ENCODE measurements at regions not wholly inside any gene's neighbourhood (a gene's known extent, or its start where the extent isn't known, plus 50 kb on each side); places are given as distances from the start of the nearest gene placed in this dataset.

DNA sequence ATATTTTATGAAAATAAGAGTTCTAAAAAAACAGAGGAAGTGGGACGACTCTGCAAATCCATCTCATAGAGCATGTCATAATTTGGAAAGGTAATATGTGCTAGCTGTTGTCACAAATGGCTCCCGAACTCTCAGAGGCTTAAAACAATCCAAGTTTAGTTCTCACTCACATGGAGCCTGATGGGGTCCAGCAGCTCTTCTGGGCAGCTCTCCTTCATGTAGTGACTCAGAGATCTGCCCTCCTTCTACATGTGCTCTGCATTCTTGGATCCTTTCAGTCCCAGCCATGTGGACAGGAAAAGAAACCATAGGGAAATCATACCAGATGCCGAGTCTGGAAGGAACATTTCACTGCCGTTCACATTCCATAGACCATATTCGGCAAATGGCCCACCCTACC lies 180.1 kb upstream of the APCDD1 start:
- ATAC-seq: no peak

DNA sequence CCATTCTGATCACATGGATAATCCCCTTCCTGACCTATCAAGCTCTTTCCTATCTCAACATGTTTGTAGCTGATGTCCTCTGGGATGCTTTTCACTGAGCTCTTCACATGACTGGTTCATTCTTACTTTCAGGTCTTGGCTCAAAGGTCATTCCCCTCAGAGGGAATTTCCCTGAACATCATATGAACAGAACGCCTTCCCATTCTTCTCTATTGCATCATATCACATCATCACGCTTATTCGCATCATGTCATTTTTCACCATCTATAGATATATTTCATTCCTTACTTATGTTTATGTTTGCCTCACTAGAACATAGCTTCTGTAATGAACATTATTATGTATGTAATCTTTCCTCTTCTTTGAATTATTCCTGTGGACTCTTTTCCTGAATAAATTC lies 178.9 kb upstream of the APCDD1 start:
- no peaks in the 10 kb centered on the region for H3K4me1 ChIP-seq
- H3K27ac ChIP-seq: no peak overlapping the region
- TF ChIP-seq, protein P1, sequence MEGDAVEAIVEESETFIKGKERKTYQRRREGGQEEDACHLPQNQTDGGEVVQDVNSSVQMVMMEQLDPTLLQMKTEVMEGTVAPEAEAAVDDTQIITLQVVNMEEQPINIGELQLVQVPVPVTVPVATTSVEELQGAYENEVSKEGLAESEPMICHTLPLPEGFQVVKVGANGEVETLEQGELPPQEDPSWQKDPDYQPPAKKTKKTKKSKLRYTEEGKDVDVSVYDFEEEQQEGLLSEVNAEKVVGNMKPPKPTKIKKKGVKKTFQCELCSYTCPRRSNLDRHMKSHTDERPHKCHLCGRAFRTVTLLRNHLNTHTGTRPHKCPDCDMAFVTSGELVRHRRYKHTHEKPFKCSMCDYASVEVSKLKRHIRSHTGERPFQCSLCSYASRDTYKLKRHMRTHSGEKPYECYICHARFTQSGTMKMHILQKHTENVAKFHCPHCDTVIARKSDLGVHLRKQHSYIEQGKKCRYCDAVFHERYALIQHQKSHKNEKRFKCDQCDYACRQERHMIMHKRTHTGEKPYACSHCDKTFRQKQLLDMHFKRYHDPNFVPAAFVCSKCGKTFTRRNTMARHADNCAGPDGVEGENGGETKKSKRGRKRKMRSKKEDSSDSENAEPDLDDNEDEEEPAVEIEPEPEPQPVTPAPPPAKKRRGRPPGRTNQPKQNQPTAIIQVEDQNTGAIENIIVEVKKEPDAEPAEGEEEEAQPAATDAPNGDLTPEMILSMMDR (IDR thresholded peaks at IDR 0.05): no peak
- no peaks in the 10 kb centered on the region for H3K36me3 ChIP-seq
- intact Hi-C loops (cut with DNase I): no loop called here
- DNase-seq (no peak), ATAC-seq (no peak)
- H3K27me3 ChIP-seq: no peaks in the 10 kb centered on the region
- no peak overlapping the region for H3K4me3 ChIP-seq
- H3K9me3 ChIP-seq: no peaks in the 10 kb centered on the region

More for the DNA sequence above, 180.1 kb upstream of the APCDD1 start:
- no peak overlapping the region for H3K27ac ChIP-seq
- H3K9me3 ChIP-seq: no peaks in the 10 kb centered on the region
- no peak overlapping the region for H3K4me3 ChIP-seq
- TF ChIP-seq, protein P1 (IDR thresholded peaks at IDR 0.05): no peak
- no peaks in the 10 kb centered on the region for H3K36me3 ChIP-seq
- peaks cover 0 to 8% of the 10 kb centered on the region in 2 donors for H3K4me1 ChIP-seq
- intact Hi-C loops (cut with DNase I): no loop called here
- H3K27me3 ChIP-seq: no peaks in the 10 kb centered on the region
- DNase-seq: no peak

- H3K36me3 ChIP-seq: no peaks in the 10 kb centered on the region
- ATAC-seq (no peak), DNase-seq (no peak)
- H3K4me1 ChIP-seq: no peaks in the 10 kb centered on the region
- intact Hi-C loops (cut with DNase I): no loop called here
- H3K27me3 ChIP-seq: no peaks in the 10 kb centered on the region
- TF ChIP-seq, protein P1 (IDR thresholded peaks at IDR 0.05): no peak
- no peak overlapping the region for H3K27ac ChIP-seq
- H3K4me3 ChIP-seq: no peak overlapping the region
- H3K9me3 ChIP-seq: no peaks in the 10 kb centered on the region
These were observed 176.2 kb upstream of the APCDD1 start for GRCh38 chr18:10278265-10278664.

- peaks cover 0 to 8% of the 10 kb centered on the region in 2 donors for H3K4me1 ChIP-seq
- no peaks in the 10 kb centered on the region for H3K36me3 ChIP-seq
- H3K27ac ChIP-seq: no peak overlapping the region
- ATAC-seq: no peak
- H3K4me3 ChIP-seq: no peak overlapping the region
- no peaks in the 10 kb centered on the region for H3K27me3 ChIP-seq
- TF ChIP-seq, protein P1 (IDR thresholded peaks at IDR 0.05): no peak
- DNase-seq: no peak
- intact Hi-C loops (cut with DNase I): no loop called here
- no peaks in the 10 kb centered on the region for H3K9me3 ChIP-seq
These were observed 175.0 kb upstream of the APCDD1 start for GRCh38 chr18:10279471-10279870.

DNA sequence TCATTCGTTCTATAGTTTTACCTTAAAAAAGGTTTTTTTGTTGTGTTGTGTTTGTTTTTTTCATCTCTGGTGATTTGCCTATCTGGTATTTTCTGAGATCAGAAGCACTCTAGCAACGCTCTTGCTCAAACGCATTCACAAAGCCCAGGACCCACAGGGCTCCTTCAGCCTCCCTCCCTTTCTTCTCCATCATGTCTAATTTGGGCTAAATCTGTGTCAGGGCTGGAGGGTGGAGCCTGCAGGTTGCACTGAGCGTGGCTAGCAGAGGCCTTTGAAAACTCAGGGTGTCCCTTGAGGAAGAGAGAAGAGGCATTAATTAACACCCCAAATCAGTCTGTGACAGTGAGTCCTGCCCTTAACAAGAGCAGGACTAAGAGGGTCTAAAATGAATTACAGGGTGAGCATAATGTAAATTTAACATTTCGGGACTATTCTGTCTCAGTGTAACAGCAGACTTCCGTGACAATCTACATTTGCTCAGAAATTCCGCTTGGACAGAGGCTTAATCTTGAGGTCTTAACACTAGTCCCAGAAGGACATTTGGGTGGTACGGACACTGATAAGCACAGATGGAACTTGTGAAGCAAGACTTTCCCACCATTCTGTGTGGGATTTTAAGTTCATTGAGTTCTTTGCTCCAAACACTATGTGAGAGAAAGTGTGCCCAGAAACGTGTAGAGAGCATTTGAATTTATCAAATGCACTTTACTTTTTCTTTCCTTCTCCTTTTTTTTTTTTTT lies 174.4 kb upstream of the APCDD1 start:
- intact Hi-C loops (cut with DNase I): no loop called here
- TF ChIP-seq, protein P1 (IDR thresholded peaks at IDR 0.05): no peak
- Histone ChIP-seq H3K36me3 (no peaks in the 10 kb centered on the region), H3K9me3 (no peaks in the 10 kb centered on the region), H3K27ac (no peak overlapping the region), H3K4me1 (peaks cover 0 to 13% of the 10 kb centered on the region in 2 donors), H3K4me3 (no peak overlapping the region), H3K27me3 (no peaks in the 10 kb centered on the region)
- DNase-seq: no peak
- ATAC-seq: no peak
